GM12865 (cell line): ENCODE measurements at regions not wholly inside any gene's neighbourhood (a gene's known extent, or its start where the extent isn't known, plus 50 kb on each side); places are given as distances from the start of the nearest gene placed in this dataset.

Experiments
- DNase-seq: peaks from one replicate; pipeline ENCODE4 v3.0.0; 2010; ENCODE audit warnings: low read depth
- H3K4me3 ChIP-seq: 2 replicates; pipeline ENCODE4 v1.5.1; 2011; ENCODE audit warnings: mild to moderate bottlenecking, low read depth, low read length, control low read depth
- TF ChIP-seq, protein P1 (sequence below): IDR thresholded peaks from 2 replicates; pipeline ENCODE4 v1.5.1; 2011; ENCODE audit warnings: low read length, control low read depth, low read depth, inconsistent platforms; ENCODE audit not compliant: insufficient read depth; ENCODE audit errors: missing control alignments

DNA sequence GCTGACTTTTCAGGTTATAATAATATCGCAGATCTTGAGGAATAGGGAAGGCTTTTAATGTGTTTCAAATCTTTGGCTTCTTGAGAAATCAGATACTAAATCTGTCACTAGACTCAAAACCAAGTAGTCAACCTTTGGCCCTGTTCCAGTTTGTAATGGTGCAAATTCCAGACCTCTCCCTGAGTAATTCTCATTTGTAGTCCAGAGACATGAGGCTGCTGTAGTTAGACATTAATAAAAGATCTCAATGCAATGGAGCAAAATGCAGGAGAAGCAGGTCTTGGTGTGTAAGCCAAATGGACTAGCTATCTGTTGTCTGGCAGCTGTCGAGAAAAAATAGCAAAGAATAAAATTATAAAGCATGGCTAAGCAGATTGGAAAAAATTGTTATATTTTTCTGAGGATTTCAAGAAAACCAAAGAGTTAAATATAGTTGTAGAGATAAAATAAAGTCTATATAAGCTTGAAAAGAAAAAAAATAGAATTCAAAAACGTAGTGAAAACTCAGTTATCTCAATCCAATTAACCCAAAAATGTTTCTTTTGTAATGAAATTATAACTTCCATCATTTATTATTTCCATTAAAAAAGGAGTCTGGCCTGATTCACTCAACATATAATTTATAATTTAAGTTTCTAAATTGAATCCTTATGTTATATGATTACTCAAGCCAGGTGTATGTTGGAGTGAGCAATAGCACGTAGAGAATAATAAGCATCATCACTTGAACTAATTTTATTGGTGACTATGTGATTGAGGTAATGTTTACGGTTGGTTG is 161.5 kb upstream of the ADGRB3 start:
- H3K4me3 ChIP-seq = no peak overlapping the region
- no peak for DNase-seq

DNA sequence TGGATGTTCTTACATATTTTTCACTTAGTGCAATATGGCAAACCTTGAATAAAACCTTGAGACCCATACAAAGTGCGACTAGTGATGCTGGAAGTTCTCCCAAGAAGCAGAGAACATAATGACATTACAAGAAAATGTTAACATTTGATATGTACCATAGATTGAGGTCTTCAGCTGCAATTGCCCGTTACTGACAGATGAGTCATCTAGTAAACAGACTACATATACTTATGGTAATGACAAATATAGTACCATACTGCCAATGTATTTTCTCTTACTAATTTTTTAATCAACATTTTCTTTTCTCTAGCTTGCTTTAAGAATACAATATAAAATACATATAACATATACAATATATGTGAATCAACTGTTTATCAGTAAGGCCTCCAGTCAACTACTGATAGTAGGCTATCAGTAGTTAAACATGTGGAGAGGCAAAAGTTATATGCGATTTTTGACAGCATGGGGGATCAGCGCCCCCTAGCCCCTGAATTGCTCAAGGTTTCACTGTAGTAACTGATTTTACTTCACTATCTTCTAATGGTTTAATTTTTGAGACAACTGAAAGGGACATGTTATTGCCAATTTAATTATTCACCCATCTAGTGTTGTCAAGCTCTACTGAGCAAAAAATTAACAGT is 166.7 kb upstream of the ADGRB3 start:
- TF ChIP-seq, protein P1, sequence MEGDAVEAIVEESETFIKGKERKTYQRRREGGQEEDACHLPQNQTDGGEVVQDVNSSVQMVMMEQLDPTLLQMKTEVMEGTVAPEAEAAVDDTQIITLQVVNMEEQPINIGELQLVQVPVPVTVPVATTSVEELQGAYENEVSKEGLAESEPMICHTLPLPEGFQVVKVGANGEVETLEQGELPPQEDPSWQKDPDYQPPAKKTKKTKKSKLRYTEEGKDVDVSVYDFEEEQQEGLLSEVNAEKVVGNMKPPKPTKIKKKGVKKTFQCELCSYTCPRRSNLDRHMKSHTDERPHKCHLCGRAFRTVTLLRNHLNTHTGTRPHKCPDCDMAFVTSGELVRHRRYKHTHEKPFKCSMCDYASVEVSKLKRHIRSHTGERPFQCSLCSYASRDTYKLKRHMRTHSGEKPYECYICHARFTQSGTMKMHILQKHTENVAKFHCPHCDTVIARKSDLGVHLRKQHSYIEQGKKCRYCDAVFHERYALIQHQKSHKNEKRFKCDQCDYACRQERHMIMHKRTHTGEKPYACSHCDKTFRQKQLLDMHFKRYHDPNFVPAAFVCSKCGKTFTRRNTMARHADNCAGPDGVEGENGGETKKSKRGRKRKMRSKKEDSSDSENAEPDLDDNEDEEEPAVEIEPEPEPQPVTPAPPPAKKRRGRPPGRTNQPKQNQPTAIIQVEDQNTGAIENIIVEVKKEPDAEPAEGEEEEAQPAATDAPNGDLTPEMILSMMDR = no peak
- no peak overlapping the region for H3K4me3 ChIP-seq
- no peak for DNase-seq

More for the DNA sequence above, 161.5 kb upstream of the ADGRB3 start:
- TF ChIP-seq, protein P1 = no peak

DNA sequence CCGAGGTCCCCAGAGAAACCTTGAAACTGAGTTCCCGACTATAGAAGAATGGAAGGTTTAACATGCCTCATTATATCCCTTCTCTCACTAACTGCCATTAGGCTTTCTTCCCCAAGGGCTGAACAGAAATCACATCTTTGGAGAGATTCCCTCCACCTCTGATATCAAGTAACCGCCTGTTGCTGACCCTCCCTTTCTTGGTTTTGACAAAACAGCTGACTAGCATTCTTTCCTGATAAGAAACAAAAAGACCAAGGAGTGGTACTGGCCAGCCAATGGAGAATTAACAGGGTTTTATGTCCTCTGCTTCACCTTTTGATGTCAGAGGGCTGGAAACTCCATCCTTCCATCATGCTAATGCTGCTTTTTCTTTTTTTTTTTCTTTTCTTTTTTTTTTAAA is 176.6 kb upstream of the ADGRB3 start:
- H3K4me3 ChIP-seq = no peak overlapping the region
- TF ChIP-seq, protein P1 = no peak
- DNase-seq = no peak

DNA sequence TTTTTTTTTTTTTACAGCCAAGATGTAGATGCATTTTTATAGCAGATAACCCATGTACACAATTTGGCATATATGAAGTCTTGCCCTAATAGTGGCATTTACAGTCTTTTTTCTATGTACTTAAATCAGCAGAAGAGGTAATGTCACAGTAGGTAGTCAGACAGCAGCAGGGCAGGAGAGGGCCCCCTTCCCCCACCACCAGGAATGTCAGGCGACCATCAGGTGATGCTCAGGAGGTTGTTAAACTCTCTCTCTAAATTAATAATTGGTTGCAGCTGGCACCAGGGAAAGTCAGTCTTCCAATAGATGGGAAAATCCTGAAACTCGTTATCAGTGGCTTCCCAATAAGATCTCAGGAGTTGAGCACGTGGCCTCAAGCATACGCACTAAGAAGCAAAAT is 188.0 kb upstream of the ADGRB3 start:
- no peak for DNase-seq
- TF ChIP-seq, protein P1 = no peak
- no peak overlapping the region for H3K4me3 ChIP-seq

DNA sequence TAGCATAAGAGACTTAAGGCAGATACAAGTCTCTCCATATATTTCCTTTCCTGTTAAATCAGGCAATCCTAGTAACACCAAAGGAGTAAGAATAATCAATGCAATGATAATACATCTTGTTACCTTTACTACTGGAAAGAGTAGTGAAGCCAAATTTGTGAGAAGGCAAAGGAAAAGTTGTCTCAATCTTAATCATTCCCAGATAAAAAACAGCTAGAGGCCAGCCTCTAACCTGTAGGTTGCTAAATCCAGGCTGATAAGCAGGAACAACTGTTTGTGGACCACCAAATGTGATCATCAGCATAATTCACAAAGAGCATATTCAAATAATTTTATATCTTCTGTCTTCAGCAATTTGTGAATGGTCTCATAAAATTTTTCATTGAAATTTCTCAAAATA is 189.2 kb upstream of the ADGRB3 start:
- TF ChIP-seq, protein P1 = no peak
- H3K4me3 ChIP-seq = no peak overlapping the region
- no peak for DNase-seq

DNA sequence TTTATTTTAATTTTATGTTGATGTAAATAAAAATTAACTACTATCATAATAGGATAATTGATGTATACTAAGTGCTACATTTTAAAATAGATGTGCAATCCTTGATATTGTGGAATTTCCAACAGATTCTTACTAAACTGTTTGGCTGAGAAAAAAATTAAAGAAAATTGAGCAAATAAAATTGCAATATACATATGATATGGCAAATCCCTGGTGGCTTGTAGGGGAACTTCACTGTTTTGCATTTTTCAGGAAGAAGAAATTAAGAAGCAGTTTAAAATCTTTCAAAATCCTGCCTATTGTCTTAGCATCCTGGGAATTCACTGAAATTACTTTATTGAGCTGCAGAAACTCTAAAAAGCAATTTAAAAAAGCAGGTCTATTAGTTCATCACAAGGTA is 191.4 kb upstream of the ADGRB3 start:
- no peak overlapping the region for H3K4me3 ChIP-seq
- TF ChIP-seq, protein P1 = no peak
- DNase-seq = no peak
